H9 (cell line): ENCODE measurements at regions not wholly inside any gene's neighbourhood (a gene's known extent, or its start where the extent isn't known, plus 50 kb on each side); places are given as distances from the start of the nearest gene placed in this dataset.

Experiments
- DNase-seq: peaks from one replicate; pipeline ENCODE4 v3.0.0-alpha.2; 2017
- H2AFZ ChIP-seq: one replicate; pipeline ENCODE4 v1.6.1; 2013; ENCODE audit warnings: mild to moderate bottlenecking, low read length, control low read depth, moderate library complexity
- H2AK5ac ChIP-seq: 2 replicates; pipeline ENCODE4 v1.6.1; 2013; ENCODE audit warnings: low read length, control low read depth, mixed read lengths; ENCODE audit not compliant: insufficient read length
- H2BK120ac ChIP-seq: one replicate; pipeline ENCODE4 v1.6.1; 2013; ENCODE audit warnings: low read depth, mild to moderate bottlenecking, low read length, control low read depth, inconsistent platforms; ENCODE audit not compliant: poor library complexity, severe bottlenecking
- H2BK12ac ChIP-seq: 2 replicates; pipeline ENCODE4 v1.6.1; 2013; ENCODE audit warnings: low read length, control low read depth, mixed read lengths, low read depth; ENCODE audit not compliant: insufficient read length
- H2BK15ac ChIP-seq: 2 replicates; pipeline ENCODE4 v1.6.1; 2013; ENCODE audit warnings: low read depth, low read length, control low read depth
- H2BK20ac ChIP-seq: one replicate; pipeline ENCODE4 v1.6.1; 2013; ENCODE audit warnings: low read depth, mild to moderate bottlenecking, low read length, control low read depth, inconsistent platforms; ENCODE audit not compliant: poor library complexity, severe bottlenecking
- H2BK5ac ChIP-seq: 2 replicates; pipeline ENCODE4 v1.6.1; 2013; ENCODE audit warnings: low read length, control low read depth, mixed read lengths; ENCODE audit not compliant: insufficient read length
- H3K14ac ChIP-seq: 2 replicates; pipeline ENCODE4 v1.6.1; 2013; ENCODE audit warnings: low read length, control low read depth; ENCODE audit not compliant: insufficient read depth
- H3K18ac ChIP-seq: 2 replicates; pipeline ENCODE4 v1.6.1; 2013; ENCODE audit warnings: low read depth, mild to moderate bottlenecking, mixed read lengths, low read length, control low read depth; ENCODE audit not compliant: insufficient read length
- H3K23ac ChIP-seq: 2 replicates; pipeline ENCODE4 v1.6.1; 2013; ENCODE audit warnings: low read length, control low read depth, mixed read lengths, low read depth; ENCODE audit not compliant: insufficient read length
- H3K23me2 ChIP-seq: 2 replicates; pipeline ENCODE4 v1.6.1; 2013; ENCODE audit warnings: low read depth, mild to moderate bottlenecking, mixed read lengths, low read length, control low read depth; ENCODE audit not compliant: insufficient read length, poor library complexity, severe bottlenecking
- H3K27ac ChIP-seq: 2 replicates; pipeline ENCODE4 v1.5.1; 2013; ENCODE audit warnings: low read length, control low read depth, mixed read lengths, low read depth; ENCODE audit not compliant: insufficient read length
- H3K27me3 ChIP-seq: 2 replicates; pipeline ENCODE4 v1.6.1; 2013; ENCODE audit warnings: low read length, control low read depth, inconsistent platforms; ENCODE audit not compliant: insufficient read depth
- H3K4ac ChIP-seq: 2 replicates; pipeline ENCODE4 v1.6.1; 2013; ENCODE audit warnings: low read depth, mild to moderate bottlenecking, control low read depth, inconsistent platforms, low read length, moderate library complexity
- H3K4me1 ChIP-seq: 2 replicates; pipeline ENCODE4 v1.6.1; 2013; ENCODE audit warnings: low read length, control low read depth, inconsistent platforms; ENCODE audit not compliant: insufficient read depth
- H3K4me2 ChIP-seq: 2 replicates; pipeline ENCODE4 v1.6.1; 2013; ENCODE audit warnings: low read length, control low read depth, mixed read lengths; ENCODE audit not compliant: insufficient read length, insufficient read depth
- H3K56ac ChIP-seq: 2 replicates; pipeline ENCODE4 v1.6.1; 2013; ENCODE audit warnings: low read depth, mild to moderate bottlenecking, mixed read lengths, low read length, control low read depth; ENCODE audit not compliant: insufficient read length
- H3K79me1 ChIP-seq: 2 replicates; pipeline ENCODE4 v1.6.1; 2013; ENCODE audit warnings: low read depth, mild to moderate bottlenecking, moderate library complexity, low read length, control low read depth, inconsistent platforms; ENCODE audit not compliant: insufficient read depth, poor library complexity, severe bottlenecking
- H3K79me2 ChIP-seq: 2 replicates; pipeline ENCODE4 v1.6.1; 2013; ENCODE audit warnings: low read length, control low read depth, inconsistent platforms; ENCODE audit not compliant: insufficient read depth
- H3K9ac ChIP-seq: 2 replicates; pipeline ENCODE4 v1.6.1; 2013; ENCODE audit warnings: low read length, control low read depth, mixed read lengths; ENCODE audit not compliant: insufficient read length; ENCODE audit errors: extremely low read depth
- H3K9me3 ChIP-seq: one replicate; pipeline ENCODE4 v1.6.1; 2013; ENCODE audit warnings: low read depth, low read length, inconsistent platforms; ENCODE audit not compliant: control insufficient read depth
- H3T11ph ChIP-seq: one replicate; pipeline ENCODE4 v1.6.1; 2013; ENCODE audit warnings: mild to moderate bottlenecking, low read length, control low read depth, inconsistent platforms
- H4K20me1 ChIP-seq: one replicate; pipeline ENCODE4 v1.6.1; 2013; ENCODE audit not compliant: control insufficient read depth, insufficient read length, insufficient read depth
- H4K5ac ChIP-seq: 2 replicates; pipeline ENCODE4 v1.6.1; 2013; ENCODE audit warnings: low read depth, mild to moderate bottlenecking, mixed read lengths, low read length, control low read depth; ENCODE audit not compliant: insufficient read length
- H4K8ac ChIP-seq: replicated peaks from 2 replicates; pipeline ENCODE4 v1.6.1; 2013; ENCODE audit warnings: low read length, control low read depth, mixed read lengths, low read depth; ENCODE audit not compliant: insufficient read length
- H4K91ac ChIP-seq: 2 replicates; pipeline ENCODE4 v1.6.1; 2013; ENCODE audit warnings: low read depth, mild to moderate bottlenecking, moderate library complexity, mixed read lengths, low read length, control low read depth; ENCODE audit not compliant: insufficient read length
- H3K27ac Mint-ChIP-seq, 3 experiments: 2 replicates in 2 of 3; 3 replicates in 1 of 3; pipeline ENCODE4 v1.8.0; 2020 to 2021; ENCODE audit warnings: mixed read lengths in 3 of 3, mild to moderate bottlenecking in 1 of 3, moderate library complexity in 1 of 3
- H3K27me3 Mint-ChIP-seq: 2 replicates; pipeline ENCODE4 v1.8.0; 2021; ENCODE audit warnings: low read depth, mild to moderate bottlenecking, moderate library complexity, mixed read lengths
- H3K36me3 Mint-ChIP-seq, 3 experiments: 2 replicates in 2 of 3; 3 replicates in 1 of 3; pipeline ENCODE4 v1.8.0; 2020 to 2021; ENCODE audit warnings: low read depth in 3 of 3, mixed read lengths in 3 of 3; ENCODE audit not compliant: insufficient read depth in 1 of 3
- H3K4me1 Mint-ChIP-seq, 2 experiments: 2 replicates each; pipeline ENCODE4 v1.8.0; 2020; ENCODE audit warnings: mixed read lengths in 2 of 2
- H3K4me3 Mint-ChIP-seq, 2 experiments: 2 replicates in 1 of 2; 3 replicates in 1 of 2; pipeline ENCODE4 v1.8.0; 2020 to 2021; ENCODE audit warnings: mild to moderate bottlenecking in 2 of 2, mixed read lengths in 2 of 2, moderate library complexity in 1 of 2
- H3K9me3 Mint-ChIP-seq, 2 experiments: 2 replicates in 1 of 2; 3 replicates in 1 of 2; pipeline ENCODE4 v1.8.0; 2020; ENCODE audit warnings: mild to moderate bottlenecking in 2 of 2, mixed read lengths in 2 of 2, moderate library complexity in 1 of 2
- WGBS: extraction: QIAGEN DNeasy Blood & Tissue Kit; methylation state at CpG from one replicate; pipeline ENCODE4 v1.1.7; 2013; ENCODE audit warnings: missing lambda C conversion rate, low lambda C conversion rate, mixed read lengths; ENCODE audit not compliant: insufficient read length; ENCODE audit errors: extremely low coverage; 5-methylcytosine and 5-hydroxymethylcytosine counted together
- TF ChIP-seq, protein P1 (sequence below): fragments of 200-600 bp; sonication (generic); conservative IDR thresholded peaks from 3 replicates; pipeline ENCODE4 v1.8.0; 2021; ENCODE audit warnings: antibody characterized with exemption, mild to moderate bottlenecking

DNA sequence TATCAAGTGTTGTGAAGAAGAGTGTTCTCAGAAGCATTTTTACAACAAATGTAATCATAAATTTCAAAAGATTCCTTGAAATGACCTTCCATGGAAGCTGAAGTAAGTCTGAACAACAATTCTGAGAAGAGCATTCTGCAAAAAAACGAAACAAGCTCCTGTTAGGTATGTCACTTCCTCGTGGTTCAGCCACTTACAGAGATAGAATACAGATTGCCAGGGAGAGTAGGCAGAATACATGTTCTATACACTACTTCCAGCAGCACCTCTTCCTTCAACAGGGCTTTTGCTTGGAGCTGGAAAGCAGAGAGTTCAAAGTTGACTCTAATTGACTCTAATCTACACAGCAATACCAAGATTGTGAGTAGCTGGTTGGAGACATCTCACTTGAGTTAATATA is 274.5 kb downstream of the ADGRA3 start:
- no peak overlapping the region for H2BK20ac ChIP-seq
- no peak overlapping the region for H3K14ac ChIP-seq
- Mint-ChIP-seq H3K9me3 (no peaks in the 10 kb centered on the region), H3K27me3 (no peaks in the 10 kb centered on the region; the same call in 1 of the 2 replicates), H3K36me3 (no peaks in the 10 kb centered on the region), H3K27ac (no peak overlapping the region), H3K4me1 (peaks cover 6 to 14% of the 10 kb centered on the region in 2 experiments), H3K4me3 (no peak overlapping the region)
- H3K56ac ChIP-seq: no peak overlapping the region
- no peak overlapping the region for H4K8ac ChIP-seq
- H4K5ac ChIP-seq: no peak overlapping the region
- H2AFZ ChIP-seq: no peak overlapping the region
- H2BK5ac ChIP-seq: no peak overlapping the region
- no peak overlapping the region for H3K23ac ChIP-seq
- DNase-seq: no peak
- H3K9ac ChIP-seq: no peak overlapping the region
- H3K9me3 ChIP-seq: no peaks in the 10 kb centered on the region
- no CpG with 5 or more reads among the region's 2 CpGs for WGBS
- H3T11ph ChIP-seq: no peak overlapping the region
- H3K18ac ChIP-seq: no peak overlapping the region
- H3K4me2 ChIP-seq: no peak overlapping the region
- TF ChIP-seq, protein P1, sequence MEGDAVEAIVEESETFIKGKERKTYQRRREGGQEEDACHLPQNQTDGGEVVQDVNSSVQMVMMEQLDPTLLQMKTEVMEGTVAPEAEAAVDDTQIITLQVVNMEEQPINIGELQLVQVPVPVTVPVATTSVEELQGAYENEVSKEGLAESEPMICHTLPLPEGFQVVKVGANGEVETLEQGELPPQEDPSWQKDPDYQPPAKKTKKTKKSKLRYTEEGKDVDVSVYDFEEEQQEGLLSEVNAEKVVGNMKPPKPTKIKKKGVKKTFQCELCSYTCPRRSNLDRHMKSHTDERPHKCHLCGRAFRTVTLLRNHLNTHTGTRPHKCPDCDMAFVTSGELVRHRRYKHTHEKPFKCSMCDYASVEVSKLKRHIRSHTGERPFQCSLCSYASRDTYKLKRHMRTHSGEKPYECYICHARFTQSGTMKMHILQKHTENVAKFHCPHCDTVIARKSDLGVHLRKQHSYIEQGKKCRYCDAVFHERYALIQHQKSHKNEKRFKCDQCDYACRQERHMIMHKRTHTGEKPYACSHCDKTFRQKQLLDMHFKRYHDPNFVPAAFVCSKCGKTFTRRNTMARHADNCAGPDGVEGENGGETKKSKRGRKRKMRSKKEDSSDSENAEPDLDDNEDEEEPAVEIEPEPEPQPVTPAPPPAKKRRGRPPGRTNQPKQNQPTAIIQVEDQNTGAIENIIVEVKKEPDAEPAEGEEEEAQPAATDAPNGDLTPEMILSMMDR: no peak
- no peak overlapping the region for H2AK5ac ChIP-seq
- no peak overlapping the region for H2BK15ac ChIP-seq
- no peak overlapping the region for H4K91ac ChIP-seq
- H3K79me2 ChIP-seq: no peaks in the 10 kb centered on the region
- no peak overlapping the region for H2BK12ac ChIP-seq
- H3K4ac ChIP-seq: no peak overlapping the region
- H3K4me1 ChIP-seq: no peaks in the 10 kb centered on the region
- H3K79me1 ChIP-seq: no peaks in the 10 kb centered on the region
- H2BK120ac ChIP-seq: no peak overlapping the region
- no peak overlapping the region for H3K27ac ChIP-seq
- no peaks in the 10 kb centered on the region for H3K23me2 ChIP-seq
- no peaks in the 10 kb centered on the region for H4K20me1 ChIP-seq
- H3K27me3 ChIP-seq: no peaks in the 10 kb centered on the region
